LNCaP clone FGC (cell line): ENCODE measurements at regions not wholly inside any gene's neighbourhood (a gene's known extent, or its start where the extent isn't known, plus 50 kb on each side); places are given as distances from the start of the nearest gene placed in this dataset.

Experiments
- DNase-seq: peaks from one replicate; pipeline ENCODE4 v3.0.0-alpha.2; 2011; ENCODE audit warnings: low read depth
- H3K4me3 ChIP-seq: 2 replicates; pipeline ENCODE4 v1.5.1; 2011; ENCODE audit warnings: mild to moderate bottlenecking, low read depth, low read length, control low read depth
- CTCF ChIP-seq: IDR thresholded peaks from 2 replicates; pipeline ENCODE4 v1.5.1; 2012; ENCODE audit warnings: mild to moderate bottlenecking; ENCODE audit not compliant: control insufficient read depth, insufficient read depth; ENCODE audit errors: extremely low read depth

- H3K4me3 ChIP-seq = no peak overlapping the region
- no peak for TF ChIP-seq CTCF
- DNase-seq = no peak
Measured at GRCh38 chr9:515665-516064, 301.0 kb downstream of the DOCK8 start.

- no peak for DNase-seq
- no peak overlapping the region for H3K4me3 ChIP-seq
- TF ChIP-seq CTCF = no peak
Measured at GRCh38 chr9:517993-518392, 303.3 kb downstream of the DOCK8 start.

DNA sequence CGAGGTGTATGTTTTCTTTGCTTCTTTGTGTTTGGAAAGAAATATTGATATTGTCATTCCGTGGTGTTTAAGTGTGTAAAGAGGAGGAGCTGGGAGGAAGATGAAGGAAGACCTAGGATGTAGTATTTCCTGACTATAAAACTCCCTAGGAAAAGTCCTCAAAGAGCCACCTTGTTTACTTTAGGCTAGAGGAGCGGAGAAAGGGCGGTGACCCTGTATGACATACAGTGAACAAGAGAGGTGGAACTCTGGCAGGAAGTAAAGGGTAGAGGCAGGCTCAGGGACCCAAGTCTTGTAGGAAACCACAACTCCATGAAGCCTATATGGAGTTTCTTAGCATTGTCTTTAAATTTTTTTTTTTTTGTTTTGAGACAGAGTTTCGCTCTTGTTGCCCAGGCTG lies 303.9 kb downstream of the DOCK8 start:
- no peak overlapping the region for H3K4me3 ChIP-seq
- peak; percentile 63 for DNase-seq
- no peak for TF ChIP-seq CTCF

- no peak for DNase-seq
- TF ChIP-seq CTCF = no peak
- H3K4me3 ChIP-seq = no peak overlapping the region
Measured at GRCh38 chr9:519579-519978, 304.9 kb downstream of the DOCK8 start.

DNA sequence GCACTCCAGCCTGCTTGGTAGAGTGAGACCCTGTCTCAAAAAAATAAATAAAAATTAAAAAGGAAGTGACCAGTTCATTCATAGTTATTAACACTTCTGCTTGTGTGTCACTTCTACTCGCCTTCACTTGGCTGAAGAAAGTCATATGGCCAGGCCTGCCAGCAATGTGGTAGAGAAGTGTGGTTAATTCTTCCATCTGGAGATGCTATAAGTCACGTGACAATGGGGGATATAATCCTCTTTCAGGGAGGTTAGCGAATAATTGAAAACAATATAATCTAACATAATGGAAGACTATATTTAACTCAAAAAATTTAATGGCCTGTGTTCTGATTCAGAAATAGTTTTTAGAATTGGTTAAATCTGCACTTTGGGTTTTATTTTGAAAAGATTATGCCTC lies 305.6 kb downstream of the DOCK8 start:
- no peak for DNase-seq
- TF ChIP-seq CTCF = no peak
- no peak overlapping the region for H3K4me3 ChIP-seq

GRCh38 chr9:522190-522589 lies 307.5 kb downstream of the DOCK8 start:
- TF ChIP-seq CTCF = no peak
- DNase-seq = no peak
- H3K4me3 ChIP-seq = no peak overlapping the region

DNA sequence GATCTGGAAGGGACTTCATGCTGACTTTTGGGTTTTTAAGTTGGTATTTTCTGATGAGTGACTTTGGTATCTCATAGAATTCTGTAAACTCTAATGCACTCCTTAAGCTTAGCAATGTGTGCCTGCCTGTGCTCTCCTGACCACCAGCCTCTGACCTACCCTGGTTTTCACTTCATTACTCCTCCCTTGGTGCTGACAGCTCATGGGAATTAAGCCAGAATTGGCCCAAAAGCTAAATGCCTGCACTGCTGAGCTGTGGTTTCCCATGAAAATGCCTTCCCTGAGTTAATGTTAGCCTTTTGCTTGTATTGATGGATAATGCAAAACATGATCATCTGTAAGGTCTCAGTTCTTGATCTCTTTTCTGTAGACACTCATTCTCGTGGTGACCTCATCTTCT lies 308.0 kb downstream of the DOCK8 start:
- TF ChIP-seq CTCF = no peak
- no peak overlapping the region for H3K4me3 ChIP-seq
- no peak for DNase-seq
